Panc1 (cell line): ENCODE measurements at regions not wholly inside any gene's neighbourhood (a gene's known extent, or its start where the extent isn't known, plus 50 kb on each side); places are given as distances from the start of the nearest gene placed in this dataset.

Source experiments
- ATAC-seq: fragments of 200-7000 bp; cut with Tn5 transposase; 2 replicates; pipeline ENCODE4 v1.9.1; 2020; ENCODE audit warnings: mild to moderate bottlenecking, moderate library complexity
- BruUV-seq: library from RNA; stranded (reverse); fragments of 400-500 nt; replicated peaks from 2 replicates; lab custom pipeline; 2021; lab: Mats Ljungman, UMichigan
- CTCF ChIA-PET: fragments of 300-600 bp; sonication (Branson Sonifier 250); formaldehyde crosslinking; loops from one replicate; lab custom pipeline; 2022; ENCODE audit warnings: antibody characterized with exemption; lab: Charles Lee
- POLR2A ChIA-PET: fragments of 300-600 bp; sonication (Branson Sonifier 250); formaldehyde crosslinking; loops from one replicate; lab custom pipeline; 2022; ENCODE audit warnings: antibody characterized with exemption; lab: Charles Lee
- DNase-seq: peaks from one replicate; pipeline ENCODE4 v3.0.0-alpha.2; 2010; ENCODE audit warnings: low read depth, low spot score
- H3K27ac ChIP-seq: 2 replicates; pipeline ENCODE4 v1.5.1; 2011; ENCODE audit warnings: mild to moderate bottlenecking, low read length, inconsistent platforms
- H3K27me3 ChIP-seq: fragments of 200-500 bp; sonication (Bioruptor generic); 2 replicates; pipeline ENCODE4 v1.6.0; 2014; ENCODE audit warnings: low read length, inconsistent platforms; ENCODE audit not compliant: control insufficient read depth, insufficient read depth
- H3K36me3 ChIP-seq: fragments of 200-500 bp; sonication (Bioruptor generic); 2 replicates; pipeline ENCODE4 v1.5.1; 2014; ENCODE audit warnings: inconsistent platforms, mild to moderate bottlenecking, low read length, moderate library complexity; ENCODE audit not compliant: control insufficient read depth, insufficient read depth
- H3K4me1 ChIP-seq: 2 replicates; pipeline ENCODE4 v1.5.1; 2011; ENCODE audit warnings: inconsistent platforms, mild to moderate bottlenecking, low read length, moderate library complexity; ENCODE audit not compliant: control insufficient read depth, insufficient read depth
- H3K4me3 ChIP-seq, 2 experiments: 2 replicates each; pipeline ENCODE4 v1.5.1; 2011 to 2012; ENCODE audit warnings: low read depth in 2 of 2, low read length in 2 of 2, mild to moderate bottlenecking in 2 of 2, inconsistent platforms in 1 of 2, moderate library complexity in 1 of 2
- H3K9me3 ChIP-seq: fragments of 200-500 bp; sonication (Bioruptor generic); 2 replicates; pipeline ENCODE4 v1.5.1; 2014; ENCODE audit warnings: low read depth, mild to moderate bottlenecking, inconsistent platforms, low read length, moderate library complexity; ENCODE audit not compliant: control insufficient read depth, insufficient read depth
- POLR2AphosphoS5 ChIP-seq: IDR thresholded peaks from 2 replicates; pipeline ENCODE4 v1.6.1; 2012; ENCODE audit warnings: mild to moderate bottlenecking, low read depth, low read length, moderate library complexity
- REST ChIP-seq, 2 experiments: IDR thresholded peaks; 2 replicates each; pipeline ENCODE4 v1.6.1; 2011 to 2012; ENCODE audit warnings: low read depth in 2 of 2, control low read depth in 1 of 2, low read length in 1 of 2, mild to moderate bottlenecking in 1 of 2, moderate library complexity in 1 of 2; ENCODE audit not compliant: insufficient read depth in 1 of 2
- SIN3A ChIP-seq: IDR thresholded peaks from 2 replicates; pipeline ENCODE4 v1.6.1; 2012; ENCODE audit warnings: low read depth, mild to moderate bottlenecking, low read length, moderate library complexity, borderline replicate concordance; ENCODE audit not compliant: insufficient read depth
- TCF7L2 ChIP-seq: IDR thresholded peaks from 2 replicates; pipeline ENCODE4 v1.6.1; 2011; ENCODE audit warnings: mild to moderate bottlenecking, low read depth, low read length, inconsistent platforms
- in situ Hi-C: cut with HindIII; loops from 2 replicates; pipeline ENCODE4 v1.10.0; 2016; ENCODE audit warnings: low sequenced_read_pairs, low pct_unique_long_range_greater_than_20kb
- intact Hi-C: fragments of 100-400 bp; cut with micrococcal nuclease; formaldehyde crosslinking; loops from one replicate; pipeline ENCODE4 v1.10.0; 2022; ENCODE audit not compliant: unreplicated experiment
- TF ChIP-seq, protein P1 (sequence below): fragments of 450-650 bp; IDR thresholded peaks from 2 replicates; pipeline ENCODE4 v1.5.1; 2017; ENCODE audit warnings: mild to moderate bottlenecking

- no peaks in the 10 kb centered on the region for H3K27me3 ChIP-seq
- no peak for ATAC-seq
- DNase-seq = no peak
- POLR2A ChIA-PET = no interaction called here
- no peak overlapping the region for H3K4me3 ChIP-seq
- intact Hi-C loops (no loop called here), in situ Hi-C loops (no loop called here)
- CTCF ChIA-PET = no interaction called here
- TF ChIP-seq TCF7L2 (no peak), REST (IDR thresholded peaks at IDR 0.05; ENCODE audit: insufficient read depth in 1 of 2, low read depth in 2 of 2, low read length in 1 of 2) (no peak), POLR2AphosphoS5 (no peak)
- TF ChIP-seq, protein P1, sequence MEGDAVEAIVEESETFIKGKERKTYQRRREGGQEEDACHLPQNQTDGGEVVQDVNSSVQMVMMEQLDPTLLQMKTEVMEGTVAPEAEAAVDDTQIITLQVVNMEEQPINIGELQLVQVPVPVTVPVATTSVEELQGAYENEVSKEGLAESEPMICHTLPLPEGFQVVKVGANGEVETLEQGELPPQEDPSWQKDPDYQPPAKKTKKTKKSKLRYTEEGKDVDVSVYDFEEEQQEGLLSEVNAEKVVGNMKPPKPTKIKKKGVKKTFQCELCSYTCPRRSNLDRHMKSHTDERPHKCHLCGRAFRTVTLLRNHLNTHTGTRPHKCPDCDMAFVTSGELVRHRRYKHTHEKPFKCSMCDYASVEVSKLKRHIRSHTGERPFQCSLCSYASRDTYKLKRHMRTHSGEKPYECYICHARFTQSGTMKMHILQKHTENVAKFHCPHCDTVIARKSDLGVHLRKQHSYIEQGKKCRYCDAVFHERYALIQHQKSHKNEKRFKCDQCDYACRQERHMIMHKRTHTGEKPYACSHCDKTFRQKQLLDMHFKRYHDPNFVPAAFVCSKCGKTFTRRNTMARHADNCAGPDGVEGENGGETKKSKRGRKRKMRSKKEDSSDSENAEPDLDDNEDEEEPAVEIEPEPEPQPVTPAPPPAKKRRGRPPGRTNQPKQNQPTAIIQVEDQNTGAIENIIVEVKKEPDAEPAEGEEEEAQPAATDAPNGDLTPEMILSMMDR = no peak
- no peaks in the 10 kb centered on the region for H3K36me3 ChIP-seq
- H3K27ac ChIP-seq = no peak overlapping the region
- no peaks in the 10 kb centered on the region for H3K9me3 ChIP-seq
- no peaks in the 10 kb centered on the region for H3K4me1 ChIP-seq
- BruUV-seq = no TSS peak
Observed at GRCh38 chr3:21934591-21934990, 183.6 kb upstream of the ZNF385D start.

GRCh38 chr3:21936207-21936606 is 185.2 kb upstream of the ZNF385D start:
- CTCF ChIA-PET = no interaction called here
- intact Hi-C loops (no loop called here), in situ Hi-C loops (no loop called here)
- Histone ChIP-seq H3K27ac (no peak overlapping the region), H3K9me3 (no peaks in the 10 kb centered on the region), H3K4me1 (no peaks in the 10 kb centered on the region), H3K4me3 (no peak overlapping the region), H3K27me3 (no peaks in the 10 kb centered on the region), H3K36me3 (no peaks in the 10 kb centered on the region)
- no TSS peak for BruUV-seq
- POLR2A ChIA-PET = no interaction called here
- DNase-seq (no peak), ATAC-seq (no peak)
- TF ChIP-seq, protein P1 = no peak
- TF ChIP-seq REST (IDR thresholded peaks at IDR 0.05; ENCODE audit: insufficient read depth in 1 of 2, low read depth in 2 of 2, low read length in 1 of 2) (no peak), SIN3A (no peak), TCF7L2 (no peak), POLR2AphosphoS5 (no peak)
